ENCODE measurements at regions not wholly inside any gene's neighbourhood (a gene's known extent, or its start where the extent isn't known, plus 50 kb on each side); places are given as distances from the start of the nearest gene placed in this dataset.
"Not testable (repeated sequence)": the region's sequence is repeated elsewhere in the genome, so short reads cannot be mapped to it uniquely, and the experiment has no call there.

- Histone ChIP-seq H3K4me3 (ENCODE audit: low read depth in 1 of 2, low read length in 2 of 2) (no peak overlapping the region), H3K4me1 (ENCODE audit: control insufficient read depth in 2 of 2, insufficient read depth in 2 of 2, low read length in 1 of 2) (no peaks in the 10 kb centered on the region), H3K27me3 (ENCODE audit: control insufficient read depth in 1 of 2, insufficient read depth in 2 of 2, low read length in 2 of 2) (no peaks in the 10 kb centered on the region), H3K9me3 (ENCODE audit: control insufficient read depth in 2 of 2, insufficient read depth in 1 of 2, low read depth in 1 of 2, low read length in 1 of 2) (no peaks in the 10 kb centered on the region), H3K36me3 (ENCODE audit: control insufficient read depth in 2 of 2, insufficient read depth in 2 of 2, low read length in 1 of 2) (no peaks in the 10 kb centered on the region), H3K27ac (ENCODE audit: low read depth in 2 of 2, low read length in 1 of 2) (no peak overlapping the region)
- WGBS, 2 donors: 57 to 67% methylated on average over 3 of the region's 3 CpGs
Measured at GRCh38 chr10:62594093-62594520, 210.4 kb upstream of the ADO start.

- H3K4me3 ChIP-seq (ENCODE audit: low read depth in 1 of 2, low read length in 2 of 2): no peak overlapping the region
- H3K4me1 ChIP-seq (ENCODE audit: control insufficient read depth in 2 of 2, insufficient read depth in 2 of 2, low read length in 1 of 2): no peaks in the 10 kb centered on the region
- H3K9me3 ChIP-seq (ENCODE audit: control insufficient read depth in 2 of 2, insufficient read depth in 1 of 2, low read depth in 1 of 2, low read length in 1 of 2): no peaks in the 10 kb centered on the region
- no peak overlapping the region for H3K27ac ChIP-seq (ENCODE audit: low read depth in 2 of 2, low read length in 1 of 2)
- 94 to 97% methylated on average over 3 of the region's 3 CpGs for WGBS, 2 donors
- H3K36me3 ChIP-seq (ENCODE audit: control insufficient read depth in 2 of 2, insufficient read depth in 2 of 2, low read length in 1 of 2): no peaks in the 10 kb centered on the region
- no peaks in the 10 kb centered on the region for H3K27me3 ChIP-seq (ENCODE audit: control insufficient read depth in 1 of 2, insufficient read depth in 2 of 2, low read length in 2 of 2)
Measured at GRCh38 chr10:62597226-62597625, 207.3 kb upstream of the ADO start.

DNA sequence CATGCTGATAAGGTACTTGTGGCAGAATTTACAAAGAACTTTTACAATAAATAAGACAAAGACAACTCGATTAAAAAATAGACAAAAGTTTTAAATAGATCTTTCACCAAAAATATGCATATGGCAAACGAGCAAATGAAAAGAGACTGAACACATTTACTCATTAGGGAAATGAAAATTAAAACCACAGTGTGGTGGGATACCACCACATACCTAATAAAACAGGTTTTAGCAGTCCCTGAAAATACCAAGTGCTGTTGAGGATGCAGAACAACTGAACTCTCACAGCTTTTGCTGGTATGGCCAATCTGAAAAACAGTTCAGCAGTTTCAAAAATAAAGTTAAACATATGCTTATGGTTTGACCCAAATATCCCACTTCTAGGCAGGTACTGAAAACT lies 205.4 kb upstream of the ADO start:
- no peaks in the 10 kb centered on the region for H3K36me3 ChIP-seq (ENCODE audit: control insufficient read depth in 2 of 2, insufficient read depth in 2 of 2, low read length in 1 of 2)
- H3K4me1 ChIP-seq (ENCODE audit: control insufficient read depth in 2 of 2, insufficient read depth in 2 of 2, low read length in 1 of 2): no peaks in the 10 kb centered on the region
- 60 to 64% methylated on average over 2 of the region's 2 CpGs for WGBS, 2 donors
- no peak overlapping the region for H3K27ac ChIP-seq (ENCODE audit: low read depth in 2 of 2, low read length in 1 of 2)
- H3K4me3 ChIP-seq (ENCODE audit: low read depth in 1 of 2, low read length in 2 of 2): no peak overlapping the region
- no peaks in the 10 kb centered on the region for H3K9me3 ChIP-seq (ENCODE audit: control insufficient read depth in 2 of 2, insufficient read depth in 1 of 2, low read depth in 1 of 2, low read length in 1 of 2)
- no peaks in the 10 kb centered on the region for H3K27me3 ChIP-seq (ENCODE audit: control insufficient read depth in 1 of 2, insufficient read depth in 2 of 2, low read length in 2 of 2)

GRCh38 chr10:62606551-62606950 lies 198.0 kb upstream of the ADO start:
- H3K36me3 ChIP-seq (ENCODE audit: control insufficient read depth in 2 of 2, insufficient read depth in 2 of 2, low read length in 1 of 2); H3K9me3 ChIP-seq (ENCODE audit: control insufficient read depth in 2 of 2, insufficient read depth in 1 of 2, low read depth in 1 of 2, low read length in 1 of 2); H3K27ac ChIP-seq (ENCODE audit: low read depth in 2 of 2, low read length in 1 of 2); H3K4me3 ChIP-seq (ENCODE audit: low read depth in 1 of 2, low read length in 2 of 2); H3K27me3 ChIP-seq (ENCODE audit: control insufficient read depth in 1 of 2, insufficient read depth in 2 of 2, low read length in 2 of 2); H3K4me1 ChIP-seq (ENCODE audit: control insufficient read depth in 2 of 2, insufficient read depth in 2 of 2, low read length in 1 of 2): not testable (repeated sequence)
- 89 to 95% methylated on average over 3 of the region's 4 CpGs for WGBS, 2 donors

GRCh38 chr10:62608189-62608875 lies 196.2 kb upstream of the ADO start:
- H3K36me3 ChIP-seq (ENCODE audit: control insufficient read depth in 2 of 2, insufficient read depth in 2 of 2, low read length in 1 of 2); H3K4me1 ChIP-seq (ENCODE audit: control insufficient read depth in 2 of 2, insufficient read depth in 2 of 2, low read length in 1 of 2); H3K4me3 ChIP-seq (ENCODE audit: low read depth in 1 of 2, low read length in 2 of 2); H3K27me3 ChIP-seq (ENCODE audit: control insufficient read depth in 1 of 2, insufficient read depth in 2 of 2, low read length in 2 of 2); H3K9me3 ChIP-seq (ENCODE audit: control insufficient read depth in 2 of 2, insufficient read depth in 1 of 2, low read depth in 1 of 2, low read length in 1 of 2); H3K27ac ChIP-seq (ENCODE audit: low read depth in 2 of 2, low read length in 1 of 2): not testable (repeated sequence)
- WGBS, 2 donors: 55 to 71% methylated on average over 25 to 31 of the region's 34 CpGs

DNA sequence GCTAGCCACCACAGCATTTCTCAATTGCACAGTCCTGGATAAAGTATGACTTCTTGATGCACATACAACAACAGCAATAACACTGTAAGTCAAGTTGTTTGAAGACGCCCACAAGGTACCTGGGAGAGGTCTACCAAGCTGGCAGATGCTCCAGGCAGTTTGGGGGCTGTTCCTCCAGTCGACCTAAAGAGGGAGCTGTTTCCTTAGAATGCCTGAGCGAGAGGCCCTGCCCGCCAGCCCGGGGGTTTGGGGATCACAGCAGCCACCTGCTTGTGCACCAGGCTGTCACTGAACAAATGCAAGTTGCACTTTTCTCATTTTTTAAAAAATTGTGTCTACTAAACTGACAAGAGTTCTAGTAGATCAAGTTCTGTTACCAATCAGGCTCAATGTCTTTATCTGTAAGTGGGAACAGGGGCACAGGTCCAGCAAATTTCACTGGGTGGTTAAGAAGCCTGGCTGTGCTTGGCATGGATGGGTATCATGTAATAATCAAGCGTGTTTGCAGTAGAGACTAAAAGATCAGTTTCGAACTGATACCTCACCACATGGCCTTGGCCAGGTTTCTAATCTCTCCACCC lies 193.8 kb upstream of the ADO start:
- Histone ChIP-seq H3K4me1 (ENCODE audit: control insufficient read depth in 2 of 2, insufficient read depth in 2 of 2, low read length in 1 of 2) (no peaks in the 10 kb centered on the region), H3K36me3 (ENCODE audit: control insufficient read depth in 2 of 2, insufficient read depth in 2 of 2, low read length in 1 of 2) (no peaks in the 10 kb centered on the region), H3K27ac (ENCODE audit: low read depth in 2 of 2, low read length in 1 of 2) (no peak overlapping the region), H3K9me3 (ENCODE audit: control insufficient read depth in 2 of 2, insufficient read depth in 1 of 2, low read depth in 1 of 2, low read length in 1 of 2) (no peaks in the 10 kb centered on the region), H3K27me3 (ENCODE audit: control insufficient read depth in 1 of 2, insufficient read depth in 2 of 2, low read length in 2 of 2) (no peaks in the 10 kb centered on the region), H3K4me3 (ENCODE audit: low read depth in 1 of 2, low read length in 2 of 2) (no peak overlapping the region)
- WGBS, 2 donors: 30 to 34% methylated on average over 7 of the region's 7 CpGs

DNA sequence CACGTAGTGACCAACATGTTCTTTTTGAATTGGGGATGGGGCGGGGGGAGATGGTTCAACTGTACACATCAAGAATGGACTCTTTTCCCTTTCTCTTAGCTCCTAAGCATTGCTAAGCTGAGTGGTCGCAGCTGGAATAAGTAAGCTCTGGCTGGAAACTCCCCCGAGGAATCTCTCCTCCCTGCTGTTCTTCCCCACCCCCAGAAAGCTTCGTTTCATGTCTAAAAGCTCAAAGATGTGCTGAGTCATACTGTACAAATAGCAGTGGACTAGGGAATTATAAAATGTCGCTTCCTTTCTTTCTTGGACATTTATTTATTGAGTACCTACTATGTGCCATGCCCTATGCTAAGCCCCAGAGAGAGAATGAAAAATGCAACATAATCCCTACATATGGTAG lies 191.1 kb upstream of the ADO start:
- no peaks in the 10 kb centered on the region for H3K27me3 ChIP-seq (ENCODE audit: control insufficient read depth in 1 of 2, insufficient read depth in 2 of 2, low read length in 2 of 2)
- H3K4me3 ChIP-seq (ENCODE audit: low read depth in 1 of 2, low read length in 2 of 2): no peak overlapping the region
- no peaks in the 10 kb centered on the region for H3K4me1 ChIP-seq (ENCODE audit: control insufficient read depth in 2 of 2, insufficient read depth in 2 of 2, low read length in 1 of 2)
- H3K27ac ChIP-seq (ENCODE audit: low read depth in 2 of 2, low read length in 1 of 2): no peak overlapping the region
- WGBS, 2 donors: 55 to 61% methylated on average over 6 of the region's 6 CpGs
- H3K9me3 ChIP-seq (ENCODE audit: control insufficient read depth in 2 of 2, insufficient read depth in 1 of 2, low read depth in 1 of 2, low read length in 1 of 2): no peaks in the 10 kb centered on the region
- H3K36me3 ChIP-seq (ENCODE audit: control insufficient read depth in 2 of 2, insufficient read depth in 2 of 2, low read length in 1 of 2): no peaks in the 10 kb centered on the region

- Histone ChIP-seq H3K4me3 (ENCODE audit: low read depth in 1 of 2, low read length in 2 of 2) (no peak overlapping the region), H3K27me3 (ENCODE audit: control insufficient read depth in 1 of 2, insufficient read depth in 2 of 2, low read length in 2 of 2) (no peaks in the 10 kb centered on the region), H3K4me1 (ENCODE audit: control insufficient read depth in 2 of 2, insufficient read depth in 2 of 2, low read length in 1 of 2) (no peaks in the 10 kb centered on the region), H3K9me3 (ENCODE audit: control insufficient read depth in 2 of 2, insufficient read depth in 1 of 2, low read depth in 1 of 2, low read length in 1 of 2) (no peaks in the 10 kb centered on the region), H3K27ac (ENCODE audit: low read depth in 2 of 2, low read length in 1 of 2) (no peak overlapping the region), H3K36me3 (ENCODE audit: control insufficient read depth in 2 of 2, insufficient read depth in 2 of 2, low read length in 1 of 2) (no peaks in the 10 kb centered on the region)
- WGBS, 2 donors: 79 to 89% methylated on average over 1 of the region's 1 CpG
Measured at GRCh38 chr10:62613859-62614258, 190.7 kb upstream of the ADO start.

DNA sequence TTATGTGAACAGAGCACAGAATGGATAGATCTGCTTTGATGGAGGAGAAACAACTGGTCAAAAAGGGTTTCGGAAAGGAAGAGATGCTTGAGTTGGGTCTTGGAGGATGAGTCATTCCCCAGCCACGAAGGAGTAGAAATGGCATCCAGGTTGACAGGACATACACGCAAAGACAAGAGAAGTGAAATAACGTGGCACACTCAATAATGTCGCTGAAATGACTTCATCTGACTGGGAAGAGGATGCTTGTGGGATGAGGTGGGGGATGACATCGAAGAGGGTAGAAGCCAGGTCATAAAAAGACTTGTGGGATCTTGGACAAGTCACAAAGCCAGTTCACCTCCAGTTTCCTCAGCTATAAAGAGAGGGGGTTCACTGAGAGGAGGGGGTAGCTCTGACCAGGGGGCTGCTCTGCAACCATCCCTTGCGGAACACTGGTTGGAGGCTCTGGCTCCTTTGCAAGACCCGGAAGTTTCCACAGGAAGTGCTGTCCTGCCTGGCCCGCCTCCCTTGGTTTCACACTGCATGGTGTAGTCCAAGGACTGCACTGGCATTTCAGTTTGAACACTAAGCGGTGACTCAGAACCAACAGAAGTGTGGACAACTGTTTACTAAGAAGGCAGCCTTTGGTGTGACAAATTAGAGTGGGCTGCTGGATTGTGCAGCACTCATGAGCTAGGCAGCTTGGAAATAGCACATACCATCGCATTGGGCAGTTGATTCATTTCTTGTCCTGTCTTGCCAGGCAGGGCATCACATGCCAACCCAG lies 189.9 kb upstream of the ADO start:
- Histone ChIP-seq H3K4me3 (ENCODE audit: low read depth in 1 of 2, low read length in 2 of 2) (no peak overlapping the region), H3K27ac (ENCODE audit: low read depth in 2 of 2, low read length in 1 of 2) (no peak overlapping the region), H3K9me3 (ENCODE audit: control insufficient read depth in 2 of 2, insufficient read depth in 1 of 2, low read depth in 1 of 2, low read length in 1 of 2) (no peaks in the 10 kb centered on the region), H3K36me3 (ENCODE audit: control insufficient read depth in 2 of 2, insufficient read depth in 2 of 2, low read length in 1 of 2) (no peaks in the 10 kb centered on the region), H3K27me3 (ENCODE audit: control insufficient read depth in 1 of 2, insufficient read depth in 2 of 2, low read length in 2 of 2) (no peaks in the 10 kb centered on the region), H3K4me1 (ENCODE audit: control insufficient read depth in 2 of 2, insufficient read depth in 2 of 2, low read length in 1 of 2) (no peaks in the 10 kb centered on the region)
- 75% methylated on average over 11 of the region's 11 CpGs for WGBS, 2 donors
